Suprapubic skin (tissue), 4 donors: ENCODE measurements at regions not wholly inside any gene's neighbourhood (a gene's known extent, or its start where the extent isn't known, plus 50 kb on each side); places are given as distances from the start of the nearest gene placed in this dataset.

ENCODE experiments used
- DNase-seq, 2 donors: peaks; one replicate each; pipeline ENCODE4 v3.0.0-alpha.2; 2019; ENCODE audit warnings: low spot score in 2 of 2
- H3K27ac ChIP-seq: fragments of 200-600 bp; sonication (generic); one replicate; pipeline ENCODE4 v1.5.1; 2019
- H3K27me3 ChIP-seq: fragments of 200-600 bp; sonication (generic); one replicate; pipeline ENCODE4 v1.5.1; 2019
- H3K36me3 ChIP-seq: fragments of 200-600 bp; sonication (generic); one replicate; pipeline ENCODE4 v1.5.1; 2019
- H3K4me1 ChIP-seq: fragments of 200-600 bp; sonication (generic); one replicate; pipeline ENCODE4 v1.5.1; 2019
- H3K4me3 ChIP-seq: fragments of 200-600 bp; sonication (generic); one replicate; pipeline ENCODE4 v1.5.1; 2019; ENCODE audit warnings: mild to moderate bottlenecking
- H3K9me3 ChIP-seq: fragments of 200-600 bp; sonication (generic); one replicate; pipeline ENCODE4 v1.5.1; 2019
- EP300 ChIP-seq: sonication (generic); formaldehyde crosslinking; IDR thresholded peaks from one replicate; pipeline ENCODE4 v1.6.1; 2017; ENCODE audit warnings: antibody characterized with exemption
- POLR2A ChIP-seq, 2 donors: fragments of 450-650 bp; IDR thresholded peaks; one replicate each; pipeline ENCODE4 v1.6.1; 2017; ENCODE audit warnings: antibody characterized with exemption in 2 of 2, mild to moderate bottlenecking in 2 of 2, moderate library complexity in 2 of 2
- POLR2AphosphoS5 ChIP-seq, 3 donors: sonication (generic); formaldehyde crosslinking; IDR thresholded peaks; one replicate each; pipeline ENCODE4 v1.6.1; 2017; ENCODE audit warnings: antibody characterized with exemption in 3 of 3
- WGBS: methylation state at CpG from one replicate; pipeline ENCODE4 v1.1.5; 2018; 5-methylcytosine and 5-hydroxymethylcytosine counted together
- TF ChIP-seq, protein P1 (sequence below), 2 donors: fragments of 200-600 bp in 1 of 2; fragments of 450-650 bp in 1 of 2; sonication (generic) in 1 of 2; IDR thresholded peaks; one replicate each; pipeline ENCODE4 v1.5.1; 2016 to 2019; ENCODE audit warnings: antibody characterized with exemption in 2 of 2, mild to moderate bottlenecking in 1 of 2, moderate library complexity in 1 of 2

DNA sequence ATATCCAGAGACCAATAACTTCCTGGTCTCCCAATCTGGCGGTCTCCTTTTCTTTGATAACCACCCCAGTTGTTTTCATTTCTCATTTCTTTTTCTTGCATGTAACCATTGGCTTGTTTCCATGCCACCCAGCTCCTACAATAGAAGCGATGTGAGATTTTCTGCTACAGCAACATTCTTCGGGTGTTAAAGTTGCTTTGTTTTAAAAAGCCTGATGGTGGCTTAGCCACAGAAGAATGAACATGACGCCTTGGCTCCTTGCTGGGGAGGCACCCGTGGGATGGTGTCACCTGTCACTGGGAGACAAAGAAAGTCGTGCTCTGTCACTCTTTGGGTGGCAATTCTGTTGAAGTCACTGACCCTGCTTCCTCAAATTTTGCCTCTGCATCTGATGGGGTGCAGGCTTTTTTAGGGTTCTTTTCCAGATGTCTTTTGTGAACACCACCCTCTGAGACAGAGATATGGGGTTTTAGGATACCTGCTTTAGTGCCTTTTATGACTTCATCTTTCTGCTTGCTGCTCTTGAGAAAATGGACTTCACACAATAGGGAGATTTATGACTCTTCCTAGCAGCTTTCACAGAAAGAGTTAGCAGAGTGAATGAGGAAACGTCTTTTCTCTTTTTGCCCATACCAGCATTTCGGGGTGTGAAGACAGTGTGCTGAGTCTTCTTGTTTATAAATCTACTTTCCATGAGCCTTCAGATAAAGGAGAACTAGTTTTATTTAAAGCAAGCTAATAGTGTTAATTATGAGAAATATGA is 265.3 kb upstream of the TBX3 start:
- Histone ChIP-seq H3K9me3 (no peaks in the 10 kb centered on the region), H3K27ac (no peak overlapping the region), H3K4me1 (no peaks in the 10 kb centered on the region), H3K4me3 (no peak overlapping the region), H3K36me3 (no peaks in the 10 kb centered on the region), H3K27me3 (no peaks in the 10 kb centered on the region)
- no peak for DNase-seq
- 79% methylated on average over 8 of the region's 8 CpGs for WGBS
- TF ChIP-seq POLR2A (IDR thresholded peaks at IDR 0.05) (no peak), EP300 (no peak), POLR2AphosphoS5 (IDR thresholded peaks at IDR 0.05) (no peak)
- TF ChIP-seq, protein P1, sequence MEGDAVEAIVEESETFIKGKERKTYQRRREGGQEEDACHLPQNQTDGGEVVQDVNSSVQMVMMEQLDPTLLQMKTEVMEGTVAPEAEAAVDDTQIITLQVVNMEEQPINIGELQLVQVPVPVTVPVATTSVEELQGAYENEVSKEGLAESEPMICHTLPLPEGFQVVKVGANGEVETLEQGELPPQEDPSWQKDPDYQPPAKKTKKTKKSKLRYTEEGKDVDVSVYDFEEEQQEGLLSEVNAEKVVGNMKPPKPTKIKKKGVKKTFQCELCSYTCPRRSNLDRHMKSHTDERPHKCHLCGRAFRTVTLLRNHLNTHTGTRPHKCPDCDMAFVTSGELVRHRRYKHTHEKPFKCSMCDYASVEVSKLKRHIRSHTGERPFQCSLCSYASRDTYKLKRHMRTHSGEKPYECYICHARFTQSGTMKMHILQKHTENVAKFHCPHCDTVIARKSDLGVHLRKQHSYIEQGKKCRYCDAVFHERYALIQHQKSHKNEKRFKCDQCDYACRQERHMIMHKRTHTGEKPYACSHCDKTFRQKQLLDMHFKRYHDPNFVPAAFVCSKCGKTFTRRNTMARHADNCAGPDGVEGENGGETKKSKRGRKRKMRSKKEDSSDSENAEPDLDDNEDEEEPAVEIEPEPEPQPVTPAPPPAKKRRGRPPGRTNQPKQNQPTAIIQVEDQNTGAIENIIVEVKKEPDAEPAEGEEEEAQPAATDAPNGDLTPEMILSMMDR (IDR thresholded peaks at IDR 0.05): no peak

- DNase-seq: no peak
- Histone ChIP-seq H3K27me3 (no peaks in the 10 kb centered on the region), H3K27ac (no peak overlapping the region), H3K4me3 (no peak overlapping the region), H3K9me3 (no peaks in the 10 kb centered on the region), H3K4me1 (no peaks in the 10 kb centered on the region), H3K36me3 (no peaks in the 10 kb centered on the region)
- WGBS: 69% methylated on average over 2 of the region's 2 CpGs
- TF ChIP-seq POLR2A (IDR thresholded peaks at IDR 0.05) (no peak), POLR2AphosphoS5 (IDR thresholded peaks at IDR 0.05) (no peak), EP300 (no peak)
- TF ChIP-seq, protein P1 (IDR thresholded peaks at IDR 0.05): no peak
Observed at GRCh38 chr12:114945351-114945750, 261.4 kb upstream of the TBX3 start.

GRCh38 chr12:114944736-114945135 is 260.8 kb upstream of the TBX3 start:
- no peak overlapping the region for H3K27ac ChIP-seq
- 93% methylated on average over 4 of the region's 4 CpGs for WGBS
- no peaks in the 10 kb centered on the region for H3K36me3 ChIP-seq
- H3K4me3 ChIP-seq: no peak overlapping the region
- no peaks in the 10 kb centered on the region for H3K9me3 ChIP-seq
- H3K27me3 ChIP-seq: no peaks in the 10 kb centered on the region
- TF ChIP-seq POLR2AphosphoS5 (IDR thresholded peaks at IDR 0.05) (no peak), EP300 (no peak), POLR2A (IDR thresholded peaks at IDR 0.05) (no peak)
- TF ChIP-seq, protein P1 (IDR thresholded peaks at IDR 0.05): no peak
- no peaks in the 10 kb centered on the region for H3K4me1 ChIP-seq
- DNase-seq: no peak

DNA sequence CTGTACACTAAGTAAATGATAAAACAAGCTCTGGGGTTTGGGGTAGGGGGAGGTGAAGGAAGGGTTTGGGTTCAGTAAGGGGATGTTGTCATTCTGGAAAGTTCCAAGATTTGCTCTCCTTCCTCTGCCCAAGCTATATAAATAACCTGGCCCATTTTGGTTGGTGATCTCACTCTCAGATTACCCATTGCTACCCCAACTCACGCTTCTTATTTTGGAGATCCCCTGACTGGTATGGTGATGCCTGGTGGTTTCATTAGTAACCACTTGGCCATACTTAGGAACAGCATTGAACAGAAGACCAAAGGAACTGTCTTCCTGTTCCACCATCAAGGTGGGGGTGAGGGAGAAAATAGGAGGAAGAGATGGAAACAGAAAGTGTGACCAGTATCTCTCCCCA is 259.6 kb upstream of the TBX3 start:
- TF ChIP-seq POLR2AphosphoS5 (IDR thresholded peaks at IDR 0.05) (no peak), EP300 (no peak), POLR2A (IDR thresholded peaks at IDR 0.05) (no peak)
- TF ChIP-seq, protein P1 (IDR thresholded peaks at IDR 0.05): no peak
- H3K36me3 ChIP-seq: no peaks in the 10 kb centered on the region
- H3K4me3 ChIP-seq: no peak overlapping the region
- WGBS: 100% methylated on average over 1 of the region's 1 CpG
- no peaks in the 10 kb centered on the region for H3K9me3 ChIP-seq
- H3K27ac ChIP-seq: no peak overlapping the region
- no peak for DNase-seq
- no peaks in the 10 kb centered on the region for H3K4me1 ChIP-seq
- H3K27me3 ChIP-seq: no peaks in the 10 kb centered on the region

- DNase-seq: no peak
- no peak overlapping the region for H3K27ac ChIP-seq
- no peak overlapping the region for H3K4me3 ChIP-seq
- WGBS: 86% methylated on average over 18 of the region's 18 CpGs
- TF ChIP-seq, protein P1 (IDR thresholded peaks at IDR 0.05): no peak
- TF ChIP-seq POLR2AphosphoS5 (IDR thresholded peaks at IDR 0.05): no peak
- TF ChIP-seq POLR2A (IDR thresholded peaks at IDR 0.05): no peak
- no peak for TF ChIP-seq EP300
- no peaks in the 10 kb centered on the region for H3K27me3 ChIP-seq
- H3K36me3 ChIP-seq: no peaks in the 10 kb centered on the region
- no peaks in the 10 kb centered on the region for H3K4me1 ChIP-seq
- H3K9me3 ChIP-seq: no peaks in the 10 kb centered on the region
Observed at GRCh38 chr12:114938487-114939210, 254.7 kb upstream of the TBX3 start.
